ENCODE measurements at regions not wholly inside any gene's neighbourhood (a gene's known extent, or its start where the extent isn't known, plus 50 kb on each side); places are given as distances from the start of the nearest gene placed in this dataset.

DNA sequence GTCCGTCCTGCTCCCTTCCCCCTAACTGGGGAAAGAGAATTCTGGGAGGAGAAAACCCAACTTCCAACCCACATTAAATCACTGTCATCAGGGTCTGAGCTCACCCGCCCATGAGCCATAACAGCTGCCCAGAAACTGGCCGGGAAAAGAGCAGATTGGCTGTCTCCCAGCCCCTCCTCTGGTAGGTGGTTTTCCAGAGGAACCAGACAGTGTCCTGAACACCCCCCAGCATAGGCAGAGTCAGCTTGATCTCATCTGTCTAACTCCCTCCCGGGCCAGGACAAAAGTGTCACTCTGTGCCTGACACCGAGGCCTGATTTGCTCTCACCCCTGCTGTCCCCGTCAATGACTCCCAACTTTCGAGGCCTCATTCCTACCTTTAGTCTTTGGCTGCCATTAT is 197.0 kb downstream of the AXIN2 start:
- DNase-seq (ENCODE audit: low spot score), result no peak

- DNase-seq (ENCODE audit: low spot score), result no peak
Observed at GRCh38 chr17:65362826-65363225, 198.6 kb downstream of the AXIN2 start.

GRCh38 chr17:65360961-65361552 is 200.4 kb downstream of the AXIN2 start:
- no peak for DNase-seq (ENCODE audit: low spot score)

DNA sequence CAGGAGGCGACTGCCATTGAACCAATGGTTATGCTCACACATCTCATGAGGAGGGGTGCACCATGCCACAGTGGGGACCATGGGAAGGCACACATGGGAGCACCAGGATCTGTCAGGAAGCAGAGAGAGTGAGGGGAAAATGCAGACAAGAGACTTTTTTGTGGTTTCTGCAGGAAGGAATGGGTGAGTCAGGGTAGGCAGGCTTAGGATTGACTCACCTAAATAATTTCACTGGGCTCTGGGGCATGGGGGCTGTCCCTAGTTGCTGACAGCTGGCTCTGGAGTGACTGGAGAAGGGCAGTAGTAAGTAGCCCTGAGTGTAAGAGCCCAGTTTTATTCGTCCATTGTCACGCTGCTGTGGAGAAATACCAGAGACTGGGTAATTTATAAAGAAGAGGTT is 202.4 kb downstream of the AXIN2 start:
- DNase-seq (ENCODE audit: low spot score), result no peak

GRCh38 chr17:65356536-65356935 is 204.9 kb downstream of the AXIN2 start:
- DNase-seq (ENCODE audit: low spot score), result no peak

DNA sequence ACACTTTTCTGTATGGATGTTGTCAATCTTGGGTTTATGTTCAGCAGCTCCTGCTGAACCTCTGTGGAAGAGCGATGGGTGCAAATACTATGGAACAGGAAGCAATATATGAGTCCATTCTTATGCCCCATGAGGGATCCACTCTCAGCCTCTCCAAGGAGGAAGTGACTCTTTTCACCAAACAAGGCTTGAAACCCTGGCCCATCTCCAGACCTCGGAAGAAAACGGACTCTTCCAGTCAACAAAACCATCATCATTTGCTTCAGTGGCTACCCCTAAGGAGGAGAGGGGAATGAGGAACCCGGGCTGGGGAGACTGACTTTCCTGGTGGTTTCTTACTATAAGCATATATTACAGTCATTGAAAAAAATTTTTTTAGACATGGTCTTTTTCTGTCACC is 206.2 kb downstream of the AXIN2 start:
- DNase-seq (ENCODE audit: low spot score), result no peak

DNA sequence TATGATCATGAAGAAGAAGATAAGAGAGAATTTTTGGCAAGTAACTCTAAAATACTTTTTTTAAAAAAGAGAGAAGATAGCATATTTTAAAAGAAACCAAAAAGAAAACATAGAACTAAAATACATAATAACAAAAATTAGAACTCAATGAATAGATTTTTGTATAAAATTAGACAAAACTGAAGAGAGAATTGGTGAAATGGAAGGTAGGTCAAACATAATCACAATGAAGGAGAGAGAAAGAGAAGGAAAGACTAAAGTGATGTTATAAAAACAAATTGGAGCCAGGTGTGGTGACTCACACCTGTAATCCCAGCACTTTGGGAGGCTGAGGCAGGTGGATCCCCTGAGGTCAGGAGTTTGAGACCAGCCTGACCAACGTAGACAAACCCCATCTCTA is 211.5 kb downstream of the AXIN2 start:
- no peak for DNase-seq (ENCODE audit: low spot score)

DNA sequence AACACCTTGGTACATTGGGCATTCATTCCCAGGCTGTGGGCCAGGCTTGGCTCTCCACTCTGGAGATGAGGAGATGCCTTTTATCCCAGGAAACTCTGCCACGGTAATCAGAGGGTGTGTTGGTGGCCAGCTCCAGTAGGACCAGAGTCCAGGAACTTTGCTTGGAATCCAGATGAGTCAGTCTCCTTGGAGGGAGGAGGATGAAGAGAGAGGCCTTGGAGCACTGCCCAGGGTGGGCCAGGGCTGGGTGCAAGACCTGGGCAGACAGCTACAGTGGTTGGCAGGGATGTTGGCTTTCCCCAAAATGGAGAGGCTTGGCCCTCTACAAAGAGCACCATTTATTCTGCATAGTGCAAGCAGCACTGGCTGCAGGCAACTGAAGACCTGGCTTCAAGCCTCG is 209.0 kb downstream of the RGS9 start:
- DNase-seq (ENCODE audit: low spot score), result no peak

GRCh38 chr17:65345261-65346005 is 208.3 kb downstream of the RGS9 start:
- no peak for DNase-seq (ENCODE audit: low spot score)

DNA sequence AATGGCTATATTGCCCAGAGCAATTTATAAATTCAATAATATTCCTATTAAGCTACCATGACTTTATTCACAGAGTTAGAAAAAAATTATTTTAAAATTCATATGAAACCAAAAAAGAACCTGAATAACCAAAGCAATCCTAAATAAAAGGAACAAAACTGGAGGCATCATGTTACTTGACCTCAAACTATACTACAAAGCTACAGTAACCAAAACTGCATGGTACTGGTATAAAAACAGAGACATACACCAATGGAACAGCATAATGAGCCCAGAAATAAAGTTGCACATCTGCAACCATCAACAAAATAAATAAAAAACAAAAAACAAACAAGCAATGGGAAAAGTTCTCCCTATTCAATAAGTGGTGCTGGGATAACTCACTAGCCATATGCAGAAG is 203.2 kb downstream of the RGS9 start:
- no peak for DNase-seq (ENCODE audit: low spot score)

DNA sequence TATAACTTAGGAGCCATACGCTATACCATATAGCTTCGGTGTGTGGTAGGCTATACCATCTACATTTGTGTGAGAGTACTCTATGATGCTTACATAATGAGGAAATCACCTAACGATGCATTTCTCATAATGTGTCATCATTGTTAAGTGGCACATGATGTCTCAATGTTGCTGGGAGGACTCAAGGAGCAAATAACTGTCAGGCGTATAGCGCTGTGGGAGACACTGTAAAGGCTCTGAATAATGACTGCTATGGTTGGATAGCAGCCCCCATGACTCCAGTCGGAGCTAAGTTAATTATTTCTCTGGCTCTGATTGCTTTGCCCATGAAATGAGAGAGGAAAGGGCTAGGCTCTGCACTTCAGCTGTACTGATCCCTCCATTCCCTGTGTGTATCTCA is 197.2 kb downstream of the RGS9 start:
- no peak for DNase-seq (ENCODE audit: low spot score)

DNA sequence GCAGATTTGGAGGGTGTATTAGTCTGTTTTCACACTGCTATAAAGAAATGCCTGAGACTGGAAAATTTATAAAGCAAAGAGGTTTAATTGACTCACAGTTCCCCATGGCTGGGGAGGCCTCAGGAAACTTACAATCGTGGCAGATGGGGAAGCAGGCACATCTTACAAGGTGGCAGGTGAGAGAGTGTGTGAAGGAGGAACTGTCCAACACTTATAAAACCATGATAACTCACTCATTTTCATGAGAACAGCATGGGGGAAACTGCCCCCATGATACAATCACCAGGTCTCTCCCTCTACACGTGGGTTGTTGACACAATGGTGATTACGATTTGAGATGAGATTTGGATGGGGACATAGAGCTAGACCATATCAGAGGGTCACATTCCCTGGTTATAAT is 195.6 kb downstream of the RGS9 start:
- DNase-seq (ENCODE audit: low spot score), result no peak

- no peak for DNase-seq (ENCODE audit: low spot score)
Observed at GRCh38 chr17:65332375-65332774, 195.2 kb downstream of the RGS9 start.

DNA sequence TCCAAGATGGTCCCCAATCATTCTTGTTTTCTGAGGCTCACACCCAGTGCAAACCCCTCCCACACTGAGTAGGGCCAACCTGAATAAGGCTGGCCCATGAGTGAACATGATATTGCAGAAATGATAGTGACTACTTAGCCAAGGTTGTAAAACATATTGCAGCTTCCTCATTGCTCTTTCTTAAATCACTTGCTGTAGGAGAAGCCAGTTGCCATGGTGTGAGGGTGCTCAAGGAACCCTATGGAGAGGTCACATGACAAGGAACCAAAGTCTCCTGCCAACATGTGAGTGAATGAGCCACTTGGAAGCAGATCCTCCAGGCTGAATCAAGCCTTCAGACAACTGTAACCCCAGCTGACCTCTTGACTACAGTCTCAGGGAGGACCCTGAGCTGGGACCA is 191.4 kb downstream of the RGS9 start:
- DNase-seq (ENCODE audit: low spot score), result no peak

DNA sequence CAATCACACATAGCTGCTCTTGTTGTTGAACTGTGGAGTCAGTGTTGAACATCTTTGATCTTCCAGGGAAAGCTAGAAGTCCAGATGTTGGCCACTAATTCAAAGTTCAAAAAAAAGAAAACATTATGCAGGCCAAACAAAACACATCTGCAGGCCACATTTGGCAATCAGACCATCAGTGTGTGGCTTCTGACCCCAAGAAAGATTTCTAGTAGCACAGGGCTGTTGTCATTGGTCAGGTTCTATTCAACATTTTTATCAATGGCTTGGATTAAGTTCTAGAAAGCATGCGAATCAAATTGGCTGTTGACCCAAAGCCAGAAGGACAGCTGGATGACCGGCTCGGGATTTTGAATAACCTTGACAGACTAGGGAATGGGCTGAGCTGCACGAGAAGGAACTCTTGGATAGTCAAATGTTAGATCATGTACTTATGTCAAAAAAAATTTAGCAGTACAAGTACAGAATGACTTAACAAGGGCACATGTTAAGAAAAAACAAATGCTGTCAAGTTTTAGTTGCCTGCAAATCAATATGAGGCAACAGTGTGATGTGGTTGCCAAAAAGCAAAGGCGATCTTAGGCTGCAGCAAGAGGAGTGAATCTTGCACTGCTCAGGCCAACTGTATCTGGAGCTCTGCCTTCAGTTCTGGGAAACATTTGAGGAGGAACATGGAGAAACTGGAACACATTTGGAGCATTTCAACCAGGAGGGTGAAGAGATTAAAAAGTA is 187.6 kb downstream of the RGS9 start:
- DNase-seq (ENCODE audit: low spot score), result no peak

- DNase-seq (ENCODE audit: low spot score), result no peak
Observed at GRCh38 chr17:65323049-65323448, 185.9 kb downstream of the RGS9 start.

GRCh38 chr17:65320820-65321219 is 183.7 kb downstream of the RGS9 start:
- DNase-seq (ENCODE audit: low spot score), result no peak

DNA sequence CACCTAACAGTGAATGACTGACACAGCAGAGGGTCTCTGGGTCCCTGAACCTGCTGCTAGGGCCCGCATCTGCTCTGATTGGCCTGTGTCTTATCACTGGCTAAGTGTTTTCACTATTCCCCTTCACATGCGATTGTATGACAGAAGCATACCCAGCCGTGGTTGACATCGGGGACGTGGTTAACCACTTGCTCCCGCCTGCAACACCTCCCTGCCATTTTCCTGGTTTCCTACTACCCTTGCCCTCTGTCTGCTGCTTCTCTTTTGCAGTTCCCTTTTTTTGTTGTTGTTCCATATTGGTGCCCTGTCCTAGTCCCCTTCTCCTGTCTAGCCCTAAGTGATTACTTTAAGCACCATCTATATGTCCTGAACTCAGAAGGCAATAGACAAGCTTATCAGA is 177.0 kb downstream of the RGS9 start:
- DNase-seq (ENCODE audit: low spot score), result no peak

DNA sequence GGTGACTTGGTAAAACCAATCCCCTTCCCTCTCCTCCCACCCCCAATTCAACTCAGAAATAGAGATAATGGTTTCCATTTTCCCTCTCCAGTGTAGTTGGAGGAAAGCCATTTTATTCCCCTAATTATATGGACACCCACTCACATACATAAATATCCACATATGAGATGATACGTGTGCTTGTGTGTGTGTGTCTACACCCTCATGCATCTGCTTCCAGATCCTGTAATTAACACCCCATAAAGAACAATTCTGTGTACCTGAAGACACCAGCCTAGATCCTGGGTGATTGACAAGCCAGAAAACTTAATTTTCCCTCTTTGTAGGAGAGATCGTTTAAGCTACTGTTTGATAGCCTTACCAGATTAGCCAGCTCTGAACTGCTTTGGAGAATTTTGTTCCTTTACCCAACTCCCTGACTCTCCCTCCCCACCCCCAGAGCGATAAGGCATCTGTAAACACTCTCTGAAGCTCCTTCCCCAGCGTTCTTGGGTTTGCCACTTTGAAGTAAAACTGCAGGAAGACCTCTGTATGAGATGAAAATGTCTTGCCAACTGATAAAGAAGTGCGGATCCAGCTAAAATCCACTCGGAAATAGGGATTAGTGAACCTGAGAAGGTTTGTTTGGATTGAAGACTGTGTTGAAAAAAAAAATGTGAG is 175.7 kb downstream of the RGS9 start:
- DNase-seq (ENCODE audit: low spot score), result no peak

- DNase-seq (ENCODE audit: low spot score), result no peak
Observed at GRCh38 chr17:65311261-65311660, 174.1 kb downstream of the RGS9 start.

DNA sequence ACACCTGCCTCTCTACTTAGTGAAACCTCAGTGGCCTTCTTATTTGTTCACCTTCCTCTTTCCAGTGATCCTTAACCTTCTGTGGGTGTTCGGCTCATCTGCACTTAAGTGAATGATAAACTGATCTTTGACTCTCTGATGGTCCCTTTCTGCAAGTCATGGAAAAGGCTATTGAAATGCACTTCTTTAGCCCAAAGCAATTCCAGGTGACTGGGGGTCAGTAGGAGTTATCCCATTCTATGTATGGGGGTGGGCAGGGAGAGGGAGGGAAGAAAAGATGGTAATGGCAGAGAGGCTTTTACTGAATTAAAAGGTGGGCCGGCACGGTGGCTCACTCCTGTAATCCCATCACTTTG is 170.8 kb downstream of the RGS9 start:
- no peak for DNase-seq (ENCODE audit: low spot score)

DNA sequence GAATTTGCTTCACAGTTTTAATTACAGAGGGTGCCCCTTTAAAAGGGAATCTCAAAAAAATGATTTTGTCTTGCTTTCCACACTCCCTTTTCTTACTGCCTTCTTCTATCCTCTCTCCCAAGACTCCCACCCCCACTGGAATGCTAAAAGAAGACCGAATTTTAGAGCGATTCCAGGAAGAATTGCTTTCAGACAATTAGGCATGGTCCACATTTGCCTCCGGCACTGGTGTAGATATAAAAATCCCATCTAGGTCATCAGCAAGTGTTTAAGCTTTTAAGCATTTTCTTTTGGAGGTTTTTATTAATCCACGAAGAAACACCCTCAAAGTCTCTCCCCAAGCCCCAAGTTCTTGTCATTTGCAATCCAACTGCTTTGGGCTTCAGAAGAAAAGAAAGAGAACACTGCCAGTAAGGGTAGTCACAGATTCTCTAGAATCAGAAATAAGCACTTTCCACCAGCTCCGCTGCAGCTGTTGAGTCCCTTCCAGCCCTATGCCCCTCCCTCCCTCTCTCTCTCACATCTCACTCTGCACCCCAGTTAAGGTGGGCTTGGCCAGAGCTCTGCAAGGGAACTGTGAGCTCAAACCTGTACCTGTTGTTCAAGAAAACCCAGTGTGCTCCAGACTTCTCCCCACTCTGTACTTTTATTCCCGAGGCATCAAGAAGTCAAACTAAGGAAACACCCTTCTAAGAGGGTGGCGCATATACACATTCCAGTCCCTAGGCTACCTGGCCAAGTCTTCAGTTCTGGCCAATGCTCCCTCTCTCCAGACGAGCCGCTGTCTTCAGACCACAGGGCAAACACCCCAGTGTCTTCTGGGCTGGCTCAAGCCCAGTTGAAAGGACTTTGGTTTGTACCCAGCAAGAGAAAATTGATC is 170.2 kb downstream of the RGS9 start:
- DNase-seq (ENCODE audit: low spot score), result no peak

All from germinal center (tissue), 1 donor.